ENCODE measurements at regions not wholly inside any gene's neighbourhood (a gene's known extent, or its start where the extent isn't known, plus 50 kb on each side); places are given as distances from the start of the nearest gene placed in this dataset.

DNA sequence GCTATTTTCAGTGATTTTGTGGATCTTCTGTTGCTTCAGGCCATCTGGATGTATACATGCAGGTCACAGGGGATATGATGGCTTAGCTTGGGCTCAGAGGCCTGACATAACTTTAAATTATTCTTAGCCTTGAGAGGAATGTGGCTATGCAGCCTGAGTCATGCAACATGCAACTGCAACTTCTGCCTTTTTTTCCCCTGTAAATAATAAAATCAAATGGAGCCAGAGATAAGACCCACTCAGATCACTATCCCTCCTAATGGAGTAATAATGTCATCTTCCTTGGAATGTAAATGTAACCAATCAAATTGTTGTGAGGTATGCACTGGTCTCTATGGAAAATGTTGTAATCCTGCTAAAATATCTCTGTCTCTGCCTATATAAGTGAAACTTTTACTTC lies 54.9 kb downstream of the MAGEB17 start:
- H3K9me3 Mint-ChIP-seq = peaks cover 5 to 39% (median 29%) of the 10 kb centered on the region in 7 donors
- peaks cover 0 to 5% (median 0%) of the 10 kb centered on the region in 3 donors for H3K27me3 Mint-ChIP-seq
- H3K4me3 Mint-ChIP-seq = no peak overlapping the region
- H3K27ac Mint-ChIP-seq = no peak overlapping the region
- ATAC-seq (ENCODE audit: low read depth in 2 of 2) = no peak
- peaks cover 12 to 16% of the 10 kb centered on the region in 2 donors for H3K36me3 Mint-ChIP-seq
- H3K4me1 Mint-ChIP-seq = no peaks in the 10 kb centered on the region
- DNase-seq = no peak

DNA sequence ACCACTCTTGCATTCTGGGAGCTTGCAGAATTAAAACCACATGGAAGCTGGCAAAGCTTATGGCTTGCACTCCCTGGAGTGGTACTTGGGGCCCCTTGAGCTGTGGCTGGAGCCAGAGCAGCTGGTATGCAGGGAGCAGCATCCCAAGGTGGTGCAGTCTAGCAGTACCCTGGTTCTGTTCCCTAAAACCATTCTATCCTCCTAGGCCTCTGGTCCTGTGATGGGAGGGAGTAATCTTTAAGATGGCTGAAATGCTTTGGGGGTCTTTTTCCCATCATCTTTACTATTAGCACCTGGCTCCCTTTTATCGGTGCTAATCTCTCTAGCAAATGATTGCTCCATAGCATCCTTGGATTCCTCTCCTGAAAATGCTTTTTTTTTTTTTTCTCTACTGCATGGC lies 56.1 kb downstream of the MAGEB17 start:
- ATAC-seq (ENCODE audit: low read depth in 2 of 2) (no peak), DNase-seq (no peak)
- H3K36me3 Mint-ChIP-seq = peaks cover 12 to 16% of the 10 kb centered on the region in 2 donors
- H3K4me1 Mint-ChIP-seq = no peaks in the 10 kb centered on the region
- peaks cover 0 to 5% (median 0%) of the 10 kb centered on the region in 3 donors for H3K27me3 Mint-ChIP-seq
- no peak overlapping the region for H3K4me3 Mint-ChIP-seq
- peaks cover 5 to 39% (median 29%) of the 10 kb centered on the region in 7 donors for H3K9me3 Mint-ChIP-seq
- H3K27ac Mint-ChIP-seq = no peak overlapping the region

DNA sequence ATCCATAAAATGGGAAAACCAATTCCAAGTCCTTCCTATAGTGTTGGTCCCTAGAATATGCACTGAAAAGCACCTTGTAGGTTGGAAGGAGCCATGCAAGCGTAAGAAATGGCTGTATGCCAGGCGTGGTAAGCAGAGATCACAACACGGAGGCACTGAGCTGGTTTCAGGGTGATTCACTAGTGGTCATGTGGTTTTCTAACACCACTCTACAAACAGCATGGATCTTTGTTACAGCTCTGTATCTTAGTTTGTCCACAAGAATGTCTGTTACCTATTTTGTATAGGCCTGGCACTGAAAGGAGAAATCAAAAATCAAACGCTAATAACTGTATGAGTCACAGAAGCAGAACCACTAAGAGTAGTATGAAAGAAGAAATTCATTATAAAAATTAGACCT lies 71.9 kb downstream of the MAGEB17 start:
- Mint-ChIP-seq H3K27ac (no peak overlapping the region), H3K36me3 (no peaks in the 10 kb centered on the region), H3K27me3 (peaks cover 8 to 21% (median 12%) of the 10 kb centered on the region in 3 donors), H3K9me3 (peaks cover 0 to 2% (median 0%) of the 10 kb centered on the region in 7 donors), H3K4me3 (no peak overlapping the region), H3K4me1 (no peaks in the 10 kb centered on the region)
- ATAC-seq (ENCODE audit: low read depth in 2 of 2) (no peak), DNase-seq (no peak)

DNA sequence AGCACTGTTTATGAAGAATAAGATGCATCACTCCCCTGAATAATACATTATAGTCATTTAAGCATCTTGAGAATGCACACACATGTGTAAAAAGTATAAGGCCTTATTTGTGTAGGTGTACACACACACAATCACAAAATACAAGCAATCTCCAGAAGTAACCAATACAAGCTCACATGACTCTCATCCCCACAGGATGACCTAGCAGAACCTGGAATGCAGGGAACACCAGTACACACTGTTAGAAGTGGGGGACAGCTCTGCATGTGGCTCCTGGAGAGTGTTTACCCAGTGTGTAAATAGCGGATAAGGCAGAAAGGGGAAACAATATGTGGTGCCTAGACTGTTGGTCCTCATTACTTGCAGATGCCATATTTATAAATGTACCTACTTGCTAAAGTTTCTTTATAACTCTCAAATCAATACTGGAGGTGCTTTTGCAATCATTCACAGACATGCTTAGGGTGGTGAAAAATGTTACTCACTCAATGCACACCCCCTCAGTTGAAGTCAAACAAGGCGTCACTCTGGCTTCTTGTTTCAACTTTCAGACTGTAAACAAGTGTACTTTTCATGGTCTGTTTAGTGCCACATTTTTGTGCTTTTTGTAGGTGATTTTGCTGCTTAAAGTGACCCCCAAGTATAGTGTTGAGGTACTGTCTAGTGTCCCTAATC lies 73.1 kb downstream of the MAGEB17 start:
- Mint-ChIP-seq H3K9me3 (peaks cover 0 to 2% (median 0%) of the 10 kb centered on the region in 7 donors), H3K4me1 (no peaks in the 10 kb centered on the region), H3K27me3 (peaks cover 8 to 17% (median 12%) of the 10 kb centered on the region in 3 donors), H3K4me3 (no peak overlapping the region), H3K27ac (no peak overlapping the region), H3K36me3 (no peaks in the 10 kb centered on the region)
- no peak for DNase-seq
- no peak for ATAC-seq (ENCODE audit: low read depth in 2 of 2)

DNA sequence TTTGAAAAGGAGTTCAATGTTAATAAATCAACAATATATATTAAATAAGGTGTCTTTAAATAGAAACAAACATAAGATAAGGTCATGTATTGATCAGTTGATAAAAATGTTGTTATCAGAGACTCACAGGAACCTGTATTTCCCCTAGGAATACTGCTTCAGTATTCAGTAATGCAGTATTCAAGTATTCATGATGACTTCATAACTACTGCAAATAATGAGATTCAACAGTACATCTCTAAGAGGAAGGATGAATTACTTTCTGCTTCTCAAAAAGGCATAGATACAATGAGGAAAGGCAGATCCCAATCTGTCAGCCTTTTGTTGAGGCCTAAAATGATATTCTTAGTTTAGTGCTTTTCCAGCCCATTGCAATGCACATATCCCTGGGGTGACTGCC lies 73.7 kb downstream of the MAGEB17 start:
- Mint-ChIP-seq H3K4me3 (no peak overlapping the region), H3K27ac (no peak overlapping the region), H3K4me1 (no peaks in the 10 kb centered on the region), H3K9me3 (peaks cover 0 to 2% (median 0%) of the 10 kb centered on the region in 7 donors), H3K27me3 (peaks cover 8 to 14% (median 12%) of the 10 kb centered on the region in 3 donors), H3K36me3 (no peaks in the 10 kb centered on the region)
- ATAC-seq (ENCODE audit: low read depth in 2 of 2) (no peak), DNase-seq (no peak)

DNA sequence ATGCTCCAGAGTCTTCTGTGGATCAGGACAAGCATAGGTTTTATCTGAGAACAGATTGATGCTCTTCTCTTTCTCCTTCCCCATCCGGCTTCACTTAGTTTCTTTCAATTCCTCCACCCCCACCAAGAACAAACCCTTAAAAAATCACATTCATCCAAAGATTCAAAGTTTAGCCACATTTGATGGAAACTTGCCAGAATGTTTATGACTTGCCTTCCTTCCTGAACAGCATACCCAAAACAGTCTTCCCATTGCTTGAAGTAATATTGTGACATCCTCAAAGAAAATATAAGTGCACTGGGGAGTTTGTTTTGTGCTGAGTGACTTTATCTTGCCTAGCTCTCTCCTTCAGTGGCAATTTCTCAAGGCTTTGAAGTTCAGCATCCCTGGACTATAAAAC lies 83.0 kb downstream of the MAGEB17 start:
- Mint-ChIP-seq H3K4me1 (no peaks in the 10 kb centered on the region), H3K4me3 (no peak overlapping the region), H3K27ac (no peak overlapping the region), H3K9me3 (peaks cover 0 to 3% (median 0%) of the 10 kb centered on the region in 7 donors), H3K27me3 (peaks cover 0 to 10% (median 0%) of the 10 kb centered on the region in 3 donors), H3K36me3 (no peaks in the 10 kb centered on the region)
- DNase-seq (no peak), ATAC-seq (ENCODE audit: low read depth in 2 of 2) (no peak)

DNA sequence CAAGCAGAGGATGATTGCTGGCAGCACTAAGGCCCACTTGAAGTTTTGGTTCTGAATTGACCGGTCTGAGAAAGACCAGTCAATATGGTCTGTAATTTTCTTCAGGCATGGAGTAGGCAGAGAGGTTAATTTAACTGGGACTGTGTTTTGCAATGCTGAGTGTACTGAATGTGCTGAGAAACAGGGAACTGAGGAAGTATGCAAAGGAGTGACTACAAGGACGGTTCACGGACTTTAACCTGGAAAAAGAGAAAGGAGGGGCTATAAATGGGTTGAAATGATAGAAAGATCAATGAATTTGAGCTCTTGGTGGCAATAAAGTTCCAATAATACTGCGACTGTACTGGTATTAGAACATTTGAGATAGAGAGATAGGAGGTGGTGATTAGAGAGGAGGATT lies 84.5 kb downstream of the MAGEB17 start:
- Mint-ChIP-seq H3K27me3 (peaks cover 0 to 10% (median 0%) of the 10 kb centered on the region in 3 donors), H3K36me3 (no peaks in the 10 kb centered on the region), H3K4me1 (no peaks in the 10 kb centered on the region), H3K9me3 (peaks cover 0 to 8% (median 2%) of the 10 kb centered on the region in 7 donors), H3K4me3 (no peak overlapping the region), H3K27ac (no peak overlapping the region)
- ATAC-seq (ENCODE audit: low read depth in 2 of 2) (no peak), DNase-seq (no peak)

DNA sequence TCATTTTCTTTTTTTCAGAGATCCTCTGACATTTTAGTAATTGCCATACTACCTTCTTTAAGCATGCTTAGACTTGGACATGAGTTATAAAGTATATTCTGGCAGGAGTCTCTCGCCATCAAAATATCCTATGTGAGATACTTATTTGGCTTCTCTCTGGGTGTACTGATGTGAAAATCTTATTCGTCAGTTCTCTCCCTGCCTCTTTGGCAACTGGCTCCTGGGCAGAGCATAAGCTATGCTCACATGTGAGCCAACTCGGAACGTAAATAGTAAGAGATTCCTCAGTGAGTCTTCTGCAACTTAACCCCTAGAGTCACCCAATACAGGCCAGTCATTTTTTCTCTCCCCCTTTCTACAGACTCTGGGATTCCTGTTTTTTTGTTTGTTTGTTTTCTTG lies 91.6 kb downstream of the MAGEB17 start:
- no peak overlapping the region for H3K27ac Mint-ChIP-seq
- no peak overlapping the region for H3K4me3 Mint-ChIP-seq
- no peaks in the 10 kb centered on the region for H3K4me1 Mint-ChIP-seq
- peaks cover 0 to 22% (median 3%) of the 10 kb centered on the region in 3 donors for H3K27me3 Mint-ChIP-seq
- DNase-seq (no peak), ATAC-seq (ENCODE audit: low read depth in 2 of 2) (no peak)
- H3K9me3 Mint-ChIP-seq = peaks cover 0 to 19% (median 11%) of the 10 kb centered on the region in 7 donors
- H3K36me3 Mint-ChIP-seq = no peaks in the 10 kb centered on the region

DNA sequence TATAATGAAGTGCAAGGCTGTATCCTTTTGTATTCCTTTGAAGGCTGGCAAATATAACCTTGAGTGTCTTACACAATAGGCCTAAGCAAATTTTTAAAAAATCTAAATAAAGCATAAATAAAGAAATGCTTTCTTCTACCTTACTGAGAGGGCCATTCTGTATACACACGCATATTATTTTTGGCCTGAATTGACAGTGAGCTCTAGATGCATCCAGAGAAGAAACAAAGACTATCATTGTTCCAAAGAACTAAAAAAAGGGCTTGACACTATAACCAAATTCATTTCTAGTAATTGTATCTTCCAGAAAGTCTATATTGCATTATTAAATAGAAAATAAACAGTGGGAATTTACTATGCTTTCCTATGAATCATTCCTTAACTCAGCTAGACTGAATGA lies 100.2 kb downstream of the MAGEB17 start:
- H3K4me1 Mint-ChIP-seq = no peaks in the 10 kb centered on the region
- DNase-seq (no peak), ATAC-seq (ENCODE audit: low read depth in 2 of 2) (no peak)
- H3K4me3 Mint-ChIP-seq = no peak overlapping the region
- peaks cover 0 to 7% (median 4%) of the 10 kb centered on the region in 3 donors for H3K27me3 Mint-ChIP-seq
- H3K27ac Mint-ChIP-seq = no peak overlapping the region
- H3K36me3 Mint-ChIP-seq = no peaks in the 10 kb centered on the region
- H3K9me3 Mint-ChIP-seq = peaks cover 0 to 20% (median 9%) of the 10 kb centered on the region in 7 donors

DNA sequence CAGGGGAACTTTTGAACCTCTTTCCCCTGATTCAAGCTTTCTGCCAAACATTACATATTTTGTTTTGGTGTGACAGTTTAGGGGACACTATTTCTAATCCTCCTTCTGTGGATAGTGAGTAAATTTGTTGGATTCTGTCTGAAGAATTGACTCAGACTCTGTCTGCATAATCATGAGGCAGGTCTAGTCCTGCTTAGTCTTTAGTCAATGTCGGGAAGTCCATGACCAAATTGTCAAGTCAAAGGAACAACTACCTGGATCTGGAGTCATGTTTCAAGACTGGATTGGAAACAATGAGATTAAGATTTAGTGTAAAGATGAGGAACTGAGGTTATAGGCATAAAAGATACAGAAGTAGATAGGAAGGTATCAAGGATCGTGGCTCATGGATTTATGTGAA lies 100.9 kb downstream of the MAGEB17 start:
- no peaks in the 10 kb centered on the region for H3K36me3 Mint-ChIP-seq
- H3K27ac Mint-ChIP-seq = no peak overlapping the region
- H3K4me3 Mint-ChIP-seq = no peak overlapping the region
- ATAC-seq (ENCODE audit: low read depth in 2 of 2) = no peak
- H3K9me3 Mint-ChIP-seq = peaks cover 0 to 20% (median 9%) of the 10 kb centered on the region in 7 donors
- H3K27me3 Mint-ChIP-seq = peaks cover 0 to 7% (median 4%) of the 10 kb centered on the region in 3 donors
- H3K4me1 Mint-ChIP-seq = no peaks in the 10 kb centered on the region
- DNase-seq = no peak

DNA sequence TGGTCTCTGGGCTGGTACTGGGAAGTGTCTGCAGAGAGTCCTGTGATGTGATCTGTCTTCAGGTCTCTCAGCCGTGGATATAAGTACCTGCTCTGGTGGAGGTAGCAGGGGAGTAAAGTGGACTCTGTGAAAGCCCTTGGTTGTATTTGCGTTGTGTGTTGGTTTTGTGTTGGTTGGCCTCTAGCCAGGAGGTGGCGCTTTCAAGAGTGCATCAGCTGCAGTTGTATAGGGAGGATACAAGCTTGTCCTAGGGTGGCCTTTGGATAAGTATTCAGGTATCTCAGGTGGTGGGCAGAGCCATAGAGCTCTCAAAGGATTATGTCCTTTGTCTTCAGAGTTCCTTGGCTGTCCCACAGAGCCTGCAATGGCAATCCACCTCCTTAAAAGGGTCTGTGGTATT lies 111.6 kb downstream of the MAGEB17 start:
- Mint-ChIP-seq H3K27ac (no peak overlapping the region), H3K9me3 (peaks cover 0 to 17% (median 5%) of the 10 kb centered on the region in 7 donors), H3K4me3 (no peak overlapping the region), H3K36me3 (no peaks in the 10 kb centered on the region), H3K4me1 (no peaks in the 10 kb centered on the region), H3K27me3 (peaks cover 0 to 29% (median 12%) of the 10 kb centered on the region in 3 donors)
- no peak for DNase-seq
- ATAC-seq (ENCODE audit: low read depth in 2 of 2) = no peak

DNA sequence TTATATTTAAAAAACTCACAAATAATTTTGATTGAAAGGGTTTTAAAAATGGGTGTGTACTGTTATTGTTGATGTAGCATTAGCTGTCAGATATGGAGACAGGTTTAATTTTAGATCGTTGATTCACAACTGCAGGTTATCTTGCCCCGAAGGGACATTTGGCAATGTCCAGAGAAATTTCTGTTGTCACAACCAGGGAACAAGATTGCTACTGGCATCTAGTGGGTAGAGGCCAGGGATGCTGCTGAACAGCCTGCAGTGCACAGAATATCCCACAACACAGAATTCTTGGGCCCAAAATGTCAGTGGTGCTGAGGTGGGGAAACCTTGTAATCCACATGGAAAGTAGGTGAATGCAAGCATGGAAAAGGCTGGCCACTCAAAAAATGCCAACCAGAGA lies 114.9 kb downstream of the MAGEB17 start:
- Mint-ChIP-seq H3K4me1 (no peaks in the 10 kb centered on the region), H3K4me3 (no peak overlapping the region), H3K27me3 (peaks cover 0 to 29% (median 12%) of the 10 kb centered on the region in 3 donors), H3K36me3 (no peaks in the 10 kb centered on the region), H3K9me3 (peaks cover 0 to 16% (median 0%) of the 10 kb centered on the region in 7 donors), H3K27ac (no peak overlapping the region)
- DNase-seq (no peak), ATAC-seq (ENCODE audit: low read depth in 2 of 2) (no peak)

DNA sequence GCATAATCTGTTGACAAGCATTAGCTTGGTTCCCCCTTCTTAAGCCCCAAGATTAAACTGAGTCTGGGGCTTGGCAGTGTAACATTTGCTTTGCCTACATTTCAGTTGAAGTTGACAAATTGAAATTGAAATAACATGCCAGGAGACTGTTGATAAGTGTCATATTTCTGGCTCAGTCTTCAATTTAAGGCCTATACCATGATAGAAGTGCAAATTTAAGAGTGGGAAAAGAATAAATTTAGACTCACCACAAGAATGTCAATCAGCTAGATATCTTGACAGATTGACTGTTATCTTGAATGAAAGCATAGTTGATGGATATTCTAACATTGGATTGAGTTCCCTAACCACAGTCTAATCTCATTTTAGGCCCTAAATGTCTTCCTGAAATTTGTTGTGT lies 117.6 kb downstream of the MAGEB17 start:
- ATAC-seq (ENCODE audit: low read depth in 2 of 2) (no peak), DNase-seq (no peak)
- Mint-ChIP-seq H3K27ac (no peak overlapping the region), H3K36me3 (no peaks in the 10 kb centered on the region), H3K27me3 (peaks cover 6 to 10% (median 7%) of the 10 kb centered on the region in 3 donors), H3K9me3 (peaks cover 0 to 3% (median 0%) of the 10 kb centered on the region in 7 donors), H3K4me1 (no peaks in the 10 kb centered on the region), H3K4me3 (no peak overlapping the region)

DNA sequence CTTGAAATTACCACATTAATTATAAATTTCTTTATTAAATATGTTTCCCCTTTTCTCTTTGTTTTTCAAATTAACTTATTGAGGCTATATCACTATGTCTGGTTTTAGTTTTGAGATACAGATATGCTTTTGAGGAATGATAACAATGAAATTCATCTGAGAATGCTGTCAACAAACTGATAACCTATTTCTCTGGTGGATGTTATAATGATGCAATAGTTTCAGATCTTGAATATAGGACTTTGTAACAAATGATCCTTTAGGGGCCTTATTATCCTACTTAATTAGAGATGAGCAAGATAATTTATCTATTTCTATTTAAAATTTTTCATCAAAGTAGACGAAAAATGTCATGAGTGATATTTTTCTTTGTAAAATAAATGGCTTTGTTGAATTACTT lies 123.7 kb downstream of the MAGEB17 start:
- no peak overlapping the region for H3K27ac Mint-ChIP-seq
- peaks cover 0 to 10% (median 0%) of the 10 kb centered on the region in 7 donors for H3K9me3 Mint-ChIP-seq
- no peak overlapping the region for H3K4me3 Mint-ChIP-seq
- DNase-seq (no peak), ATAC-seq (ENCODE audit: low read depth in 2 of 2) (no peak)
- no peaks in the 10 kb centered on the region for H3K4me1 Mint-ChIP-seq
- H3K36me3 Mint-ChIP-seq = peaks cover 4 to 9% of the 10 kb centered on the region in 2 donors
- peaks cover 11 to 15% (median 15%) of the 10 kb centered on the region in 3 donors for H3K27me3 Mint-ChIP-seq
